ENCODE measurements at regions not wholly inside any gene's neighbourhood (a gene's known extent, or its start where the extent isn't known, plus 50 kb on each side); places are given as distances from the start of the nearest gene placed in this dataset.

GRCh38 chr9:19998823-19999455 lies 210.1 kb upstream of the SLC24A2 start:
- DNase-seq = no peak

GRCh38 chr9:19998153-19998552 lies 209.3 kb upstream of the SLC24A2 start:
- no peak for DNase-seq

GRCh38 chr9:19995619-19996018 lies 206.8 kb upstream of the SLC24A2 start:
- DNase-seq = no peak

- DNase-seq = no peak
Measured at GRCh38 chr9:19994296-19994695, 205.5 kb upstream of the SLC24A2 start.

GRCh38 chr9:19992556-19992955 lies 203.7 kb upstream of the SLC24A2 start:
- DNase-seq = no peak

- DNase-seq = no peak
Measured at GRCh38 chr9:19989213-19989612, 200.4 kb upstream of the SLC24A2 start.

GRCh38 chr9:19988281-19988680 lies 199.4 kb upstream of the SLC24A2 start:
- DNase-seq = no peak

- DNase-seq = no peak
Measured at GRCh38 chr9:19985081-19985480, 196.2 kb upstream of the SLC24A2 start.

- DNase-seq = no peak
Measured at GRCh38 chr9:19976226-19976625, 187.4 kb upstream of the SLC24A2 start.

- no peak for DNase-seq
Measured at GRCh38 chr9:19975499-19975898, 186.7 kb upstream of the SLC24A2 start.

GRCh38 chr9:19969721-19970120 lies 180.9 kb upstream of the SLC24A2 start:
- DNase-seq = no peak

GRCh38 chr9:19967888-19968459 lies 179.1 kb upstream of the SLC24A2 start:
- no peak for DNase-seq

- DNase-seq = no peak
Measured at GRCh38 chr9:19967216-19967887, 178.5 kb upstream of the SLC24A2 start.

GRCh38 chr9:19965336-19965735 lies 176.5 kb upstream of the SLC24A2 start:
- no peak for DNase-seq

- no peak for DNase-seq
Measured at GRCh38 chr9:19947996-19948395, 159.2 kb upstream of the SLC24A2 start.

GRCh38 chr9:19946441-19947109 lies 157.7 kb upstream of the SLC24A2 start:
- no peak for DNase-seq

GRCh38 chr9:19941874-19942273 lies 153.0 kb upstream of the SLC24A2 start:
- DNase-seq = no peak

- DNase-seq = peak; percentile 79
Measured at GRCh38 chr9:19940811-19941535, 152.1 kb upstream of the SLC24A2 start.

- DNase-seq = no peak
Measured at GRCh38 chr9:19939734-19940278, 151.0 kb upstream of the SLC24A2 start.

GRCh38 chr9:19938990-19939733 lies 150.3 kb upstream of the SLC24A2 start:
- no peak for DNase-seq

- no peak for DNase-seq
Measured at GRCh38 chr9:19937121-19937520, 148.3 kb upstream of the SLC24A2 start.

All from left kidney (tissue), 1 donor.